IPS-NIHi7 (cell line): ENCODE measurements at regions not wholly inside any gene's neighbourhood (a gene's known extent, or its start where the extent isn't known, plus 50 kb on each side); places are given as distances from the start of the nearest gene placed in this dataset.

Experiments used
- DNase-seq: peaks from one replicate; pipeline ENCODE4 v3.0.0; 2012; ENCODE audit warnings: mixed read lengths; ENCODE audit errors: extremely low spot score

GRCh38 chr21:43332861-43333297, 94.1 kb downstream of the SIK1 start:
- DNase-seq = no peak

- no peak for DNase-seq
These were observed 94.7 kb downstream of the SIK1 start for GRCh38 chr21:43331962-43332828.

GRCh38 chr21:43331111-43331961, 95.6 kb downstream of the SIK1 start:
- no peak for DNase-seq

- no peak for DNase-seq
These were observed 96.5 kb downstream of the SIK1 start for GRCh38 chr21:43330306-43330881.

GRCh38 chr21:43329711-43330269, 97.1 kb downstream of the SIK1 start:
- no peak for DNase-seq

GRCh38 chr21:43328958-43329691, 97.8 kb downstream of the SIK1 start:
- DNase-seq = no peak

GRCh38 chr21:43328185-43328957, 98.6 kb downstream of the SIK1 start:
- DNase-seq = no peak

GRCh38 chr21:43325968-43326715, 100.8 kb downstream of the SIK1 start:
- DNase-seq = no peak

GRCh38 chr21:43325036-43325435, 101.9 kb downstream of the SIK1 start:
- DNase-seq = no peak

- DNase-seq = no peak
These were observed 102.3 kb downstream of the SIK1 start for GRCh38 chr21:43324596-43324995.

- DNase-seq = no peak
These were observed 103.5 kb downstream of the SIK1 start for GRCh38 chr21:43323244-43324005.

- no peak for DNase-seq
These were observed 104.1 kb downstream of the SIK1 start for GRCh38 chr21:43322805-43323204.

- DNase-seq = no peak
These were observed 104.6 kb downstream of the SIK1 start for GRCh38 chr21:43322311-43322710.

- DNase-seq = no peak
These were observed 105.3 kb downstream of the SIK1 start for GRCh38 chr21:43321611-43322010.

- no peak for DNase-seq
These were observed 105.8 kb downstream of the SIK1 start for GRCh38 chr21:43321111-43321510.

GRCh38 chr21:43320526-43320925, 106.4 kb downstream of the SIK1 start:
- no peak for DNase-seq

GRCh38 chr21:43318841-43319781, 107.8 kb downstream of the SIK1 start:
- no peak for DNase-seq

GRCh38 chr21:43318368-43318767, 108.6 kb downstream of the SIK1 start:
- DNase-seq = no peak
